SH-SY5Y (cell line): ENCODE measurements at regions not wholly inside any gene's neighbourhood (a gene's known extent, or its start where the extent isn't known, plus 50 kb on each side); places are given as distances from the start of the nearest gene placed in this dataset.

Experiments used
- GATA2 ChIP-seq: IDR thresholded peaks from 2 replicates; pipeline ENCODE4 v1.6.1; 2011; ENCODE audit warnings: mild to moderate bottlenecking, low read depth, low read length
- GATA3 ChIP-seq: IDR thresholded peaks from 2 replicates; pipeline ENCODE4 v1.6.1; 2011; ENCODE audit warnings: low read depth, mild to moderate bottlenecking, low read length, moderate library complexity

DNA sequence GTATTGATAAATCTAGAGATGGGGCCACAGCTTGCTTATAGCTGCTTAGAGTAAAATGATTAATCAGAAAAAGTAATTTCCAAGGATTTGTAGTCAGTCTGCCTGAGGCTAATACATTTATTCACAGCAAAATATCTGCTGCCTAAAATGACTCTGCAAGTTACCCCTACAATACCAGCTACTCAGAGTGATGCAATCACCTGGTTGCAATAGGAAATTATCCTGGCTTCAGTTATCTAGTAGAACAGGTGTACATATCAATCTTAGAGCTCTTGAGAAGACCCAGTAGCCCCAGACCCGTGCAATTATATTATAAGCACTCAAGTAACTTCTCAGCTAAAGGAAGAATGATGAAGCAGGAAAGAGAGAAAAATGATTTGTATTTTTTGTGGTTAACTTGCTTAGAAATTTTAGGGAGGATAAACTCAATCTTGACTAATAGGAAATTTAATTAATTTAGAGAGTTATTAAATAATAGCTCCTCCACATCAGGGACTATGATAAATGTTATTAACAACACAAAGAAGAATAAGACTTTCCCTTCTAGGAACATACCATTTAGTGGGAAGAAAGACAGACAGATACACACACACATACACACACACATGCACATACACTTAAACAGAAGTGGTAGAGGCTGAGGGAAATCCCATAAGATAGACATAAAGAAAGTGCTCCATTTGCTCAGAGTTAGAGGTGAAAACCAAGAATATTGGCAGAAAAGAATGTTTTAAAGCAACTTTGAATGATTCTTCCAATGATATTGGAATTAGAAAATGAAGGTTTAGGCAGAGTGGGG is 140.4 kb upstream of the PRSS1 start:
- no peak for TF ChIP-seq GATA2
- no peak for TF ChIP-seq GATA3
